ENCODE measurements at regions not wholly inside any gene's neighbourhood (a gene's known extent, or its start where the extent isn't known, plus 50 kb on each side); places are given as distances from the start of the nearest gene placed in this dataset.

GRCh38 chr10:105359708-105360107, 718.6 kb downstream of the SORCS3 start:
- TF ChIP-seq CTCF (IDR thresholded peaks at IDR 0.05), result no peak
- no peak for TF ChIP-seq POLR2A (IDR thresholded peaks at IDR 0.05)
